IMR-90 (cell line): ENCODE measurements at regions not wholly inside any gene's neighbourhood (a gene's known extent, or its start where the extent isn't known, plus 50 kb on each side); places are given as distances from the start of the nearest gene placed in this dataset.

Experiments
- BHLHE40 ChIP-seq: fragments of 150-350 bp; IDR thresholded peaks from 2 replicates; pipeline ENCODE4 v1.6.1; 2016; ENCODE audit warnings: mild to moderate bottlenecking, low read depth, low read length
- TF ChIP-seq, protein P1 (sequence below): conservative IDR thresholded peaks from 2 replicates; pipeline ENCODE4 v1.5.1; 2012; ENCODE audit warnings: mild to moderate bottlenecking, low read depth, low read length, improper control_type of control experiment

DNA sequence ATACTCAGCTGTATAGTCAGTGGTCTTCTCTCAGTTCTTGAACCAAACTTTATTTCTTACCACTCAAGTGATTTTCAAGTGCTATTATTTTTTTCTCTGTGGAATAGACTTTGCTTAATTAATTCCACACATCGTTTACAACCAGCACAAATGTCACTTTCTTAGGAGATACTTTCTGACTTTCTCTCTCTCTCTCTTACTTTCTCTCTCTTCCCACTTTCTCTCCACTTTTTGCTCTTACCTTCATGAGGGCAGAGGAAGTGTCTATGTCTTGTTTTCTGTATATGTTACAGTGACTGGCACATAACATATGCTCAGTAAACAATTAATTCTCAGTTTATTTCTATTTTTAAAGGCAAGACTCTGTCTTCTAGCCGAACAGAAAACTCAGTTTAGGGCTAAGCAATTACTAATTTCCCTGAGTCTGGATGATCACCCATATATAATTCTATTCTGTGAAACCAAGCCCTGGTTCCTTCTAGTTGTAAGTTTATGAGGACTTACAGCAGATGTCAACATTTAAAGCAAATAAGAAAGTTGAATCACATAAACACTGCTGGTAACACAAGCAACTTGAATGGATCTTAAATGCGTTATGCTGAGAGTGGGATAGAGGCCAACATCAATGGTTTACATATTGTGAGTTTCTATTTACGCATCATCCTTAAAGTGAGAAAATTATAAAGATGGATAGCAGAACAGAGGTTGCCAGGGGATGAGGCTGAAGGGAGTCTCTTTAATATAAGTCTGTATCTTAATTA is 791.4 kb downstream of the MTRR start:
- TF ChIP-seq, protein P1, sequence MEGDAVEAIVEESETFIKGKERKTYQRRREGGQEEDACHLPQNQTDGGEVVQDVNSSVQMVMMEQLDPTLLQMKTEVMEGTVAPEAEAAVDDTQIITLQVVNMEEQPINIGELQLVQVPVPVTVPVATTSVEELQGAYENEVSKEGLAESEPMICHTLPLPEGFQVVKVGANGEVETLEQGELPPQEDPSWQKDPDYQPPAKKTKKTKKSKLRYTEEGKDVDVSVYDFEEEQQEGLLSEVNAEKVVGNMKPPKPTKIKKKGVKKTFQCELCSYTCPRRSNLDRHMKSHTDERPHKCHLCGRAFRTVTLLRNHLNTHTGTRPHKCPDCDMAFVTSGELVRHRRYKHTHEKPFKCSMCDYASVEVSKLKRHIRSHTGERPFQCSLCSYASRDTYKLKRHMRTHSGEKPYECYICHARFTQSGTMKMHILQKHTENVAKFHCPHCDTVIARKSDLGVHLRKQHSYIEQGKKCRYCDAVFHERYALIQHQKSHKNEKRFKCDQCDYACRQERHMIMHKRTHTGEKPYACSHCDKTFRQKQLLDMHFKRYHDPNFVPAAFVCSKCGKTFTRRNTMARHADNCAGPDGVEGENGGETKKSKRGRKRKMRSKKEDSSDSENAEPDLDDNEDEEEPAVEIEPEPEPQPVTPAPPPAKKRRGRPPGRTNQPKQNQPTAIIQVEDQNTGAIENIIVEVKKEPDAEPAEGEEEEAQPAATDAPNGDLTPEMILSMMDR: no peak
- no peak for TF ChIP-seq BHLHE40
